KMS-11 (cell line): ENCODE measurements at regions not wholly inside any gene's neighbourhood (a gene's known extent, or its start where the extent isn't known, plus 50 kb on each side); places are given as distances from the start of the nearest gene placed in this dataset.
"Not testable (repeated sequence)": the region's sequence is repeated elsewhere in the genome, so short reads cannot be mapped to it uniquely, and the experiment has no call there.

Experiments
- H2AFZ ChIP-seq: fragments of 200-600 bp; sonication (generic); 2 replicates; pipeline ENCODE4 v1.6.1; 2016; ENCODE audit warnings: antibody characterized with exemption, mixed run types, low read depth
- H3K27ac ChIP-seq: fragments of 200-600 bp; sonication (generic); 2 replicates; pipeline ENCODE4 v1.6.1; 2016; ENCODE audit warnings: mild to moderate bottlenecking, mixed run types
- H3K27me3 ChIP-seq: fragments of 200-600 bp; sonication (generic); 2 replicates; pipeline ENCODE4 v1.6.1; 2017; ENCODE audit warnings: mild to moderate bottlenecking, low read depth, mixed run types, moderate library complexity; ENCODE audit not compliant: insufficient read depth
- H3K36me3 ChIP-seq: fragments of 200-600 bp; sonication (generic); 2 replicates; pipeline ENCODE4 v1.6.1; 2017; ENCODE audit warnings: mild to moderate bottlenecking, mixed run types; ENCODE audit not compliant: insufficient read depth
- H3K4me1 ChIP-seq: fragments of 200-600 bp; sonication (generic); 2 replicates; pipeline ENCODE4 v1.6.1; 2016; ENCODE audit warnings: mild to moderate bottlenecking, low read depth, mixed run types; ENCODE audit not compliant: poor library complexity, severe bottlenecking
- H3K4me2 ChIP-seq: fragments of 200-600 bp; sonication (generic); 2 replicates; pipeline ENCODE4 v1.7.0; 2016; ENCODE audit warnings: mild to moderate bottlenecking, mixed run types
- H3K4me3 ChIP-seq: fragments of 200-600 bp; sonication (generic); IDR thresholded peaks from 2 replicates; pipeline ENCODE4 v1.6.1; 2017; ENCODE audit warnings: low read depth, low read length, mixed read lengths; ENCODE audit not compliant: insufficient read depth
- H3K79me2 ChIP-seq: fragments of 200-600 bp; sonication (generic); 2 replicates; pipeline ENCODE4 v1.6.1; 2016; ENCODE audit warnings: low read depth, mixed run types; ENCODE audit not compliant: insufficient read depth
- H3K9ac ChIP-seq: fragments of 200-600 bp; sonication (generic); 2 replicates; pipeline ENCODE4 v1.6.1; 2016; ENCODE audit warnings: mild to moderate bottlenecking, mixed run types
- H4K20me1 ChIP-seq: fragments of 200-600 bp; sonication (generic); 2 replicates; pipeline ENCODE4 v1.6.1; 2016; ENCODE audit warnings: mild to moderate bottlenecking, mixed run types; ENCODE audit not compliant: insufficient read depth
- TF ChIP-seq, protein P1 (sequence below): fragments of 200-600 bp; sonication (generic); conservative IDR thresholded peaks from 2 replicates; pipeline ENCODE4 v1.6.1; 2017; ENCODE audit warnings: low read depth, mild to moderate bottlenecking, antibody characterized with exemption, low read length, moderate library complexity, mixed read lengths

GRCh38 chr12:96108321-96108720, 72.9 kb upstream of the LTA4H start:
- Histone ChIP-seq H2AFZ (no peak overlapping the region), H3K4me3 (no peak overlapping the region), H4K20me1 (no peaks in the 10 kb centered on the region), H3K4me1 (no peaks in the 10 kb centered on the region), H3K4me2 (no peak overlapping the region), H3K9ac (no peak overlapping the region), H3K36me3 (no peaks in the 10 kb centered on the region), H3K27ac (no peak overlapping the region), H3K27me3 (no peaks in the 10 kb centered on the region), H3K79me2 (no peaks in the 10 kb centered on the region)
- TF ChIP-seq, protein P1, sequence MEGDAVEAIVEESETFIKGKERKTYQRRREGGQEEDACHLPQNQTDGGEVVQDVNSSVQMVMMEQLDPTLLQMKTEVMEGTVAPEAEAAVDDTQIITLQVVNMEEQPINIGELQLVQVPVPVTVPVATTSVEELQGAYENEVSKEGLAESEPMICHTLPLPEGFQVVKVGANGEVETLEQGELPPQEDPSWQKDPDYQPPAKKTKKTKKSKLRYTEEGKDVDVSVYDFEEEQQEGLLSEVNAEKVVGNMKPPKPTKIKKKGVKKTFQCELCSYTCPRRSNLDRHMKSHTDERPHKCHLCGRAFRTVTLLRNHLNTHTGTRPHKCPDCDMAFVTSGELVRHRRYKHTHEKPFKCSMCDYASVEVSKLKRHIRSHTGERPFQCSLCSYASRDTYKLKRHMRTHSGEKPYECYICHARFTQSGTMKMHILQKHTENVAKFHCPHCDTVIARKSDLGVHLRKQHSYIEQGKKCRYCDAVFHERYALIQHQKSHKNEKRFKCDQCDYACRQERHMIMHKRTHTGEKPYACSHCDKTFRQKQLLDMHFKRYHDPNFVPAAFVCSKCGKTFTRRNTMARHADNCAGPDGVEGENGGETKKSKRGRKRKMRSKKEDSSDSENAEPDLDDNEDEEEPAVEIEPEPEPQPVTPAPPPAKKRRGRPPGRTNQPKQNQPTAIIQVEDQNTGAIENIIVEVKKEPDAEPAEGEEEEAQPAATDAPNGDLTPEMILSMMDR = no peak

GRCh38 chr12:96108941-96109340, 73.6 kb upstream of the LTA4H start:
- H3K79me2 ChIP-seq, H4K20me1 ChIP-seq, H3K4me2 ChIP-seq, H3K27ac ChIP-seq, H3K4me1 ChIP-seq, H3K4me3 ChIP-seq, H3K27me3 ChIP-seq, H3K9ac ChIP-seq, H2AFZ ChIP-seq, H3K36me3 ChIP-seq: not testable (repeated sequence)

DNA sequence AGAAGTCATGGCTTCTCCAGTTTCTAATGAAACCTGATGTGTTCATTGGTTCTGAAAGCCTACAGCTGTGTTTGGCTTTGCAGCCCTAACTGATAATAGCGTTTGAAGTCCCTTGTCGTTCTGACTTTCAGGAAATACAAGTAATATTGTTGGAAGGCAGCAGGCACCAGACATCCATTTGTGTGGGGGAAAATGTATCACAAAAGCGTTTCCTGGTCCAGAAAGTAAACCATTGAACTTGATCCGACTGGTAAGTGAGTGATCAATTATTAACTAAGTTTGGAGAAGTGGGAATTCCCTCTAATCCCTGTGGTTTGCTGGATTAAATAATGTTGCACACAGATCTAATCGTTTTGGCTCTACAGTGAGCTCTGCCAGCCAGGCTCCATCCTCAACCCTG, 77.3 kb upstream of the LTA4H start:
- Histone ChIP-seq H3K4me1 (no peaks in the 10 kb centered on the region), H3K79me2 (no peaks in the 10 kb centered on the region), H3K27ac (no peak overlapping the region), H3K27me3 (no peaks in the 10 kb centered on the region), H3K36me3 (no peaks in the 10 kb centered on the region), H3K4me3 (no peak overlapping the region), H2AFZ (no peak overlapping the region), H4K20me1 (no peaks in the 10 kb centered on the region), H3K9ac (no peak overlapping the region), H3K4me2 (no peak overlapping the region)
- TF ChIP-seq, protein P1 = no peak

GRCh38 chr12:96117460-96117859, 76.7 kb upstream of the ELK3 start:
- TF ChIP-seq, protein P1 = no peak
- no peak overlapping the region for H3K27ac ChIP-seq
- H3K9ac ChIP-seq = no peak overlapping the region
- H3K4me2 ChIP-seq = no peak overlapping the region
- H2AFZ ChIP-seq = no peak overlapping the region
- H4K20me1 ChIP-seq = no peaks in the 10 kb centered on the region
- no peak overlapping the region for H3K4me3 ChIP-seq
- H3K27me3 ChIP-seq = no peaks in the 10 kb centered on the region
- no peaks in the 10 kb centered on the region for H3K79me2 ChIP-seq
- no peaks in the 10 kb centered on the region for H3K4me1 ChIP-seq
- no peaks in the 10 kb centered on the region for H3K36me3 ChIP-seq

- TF ChIP-seq, protein P1 = no peak
- no peaks in the 10 kb centered on the region for H3K36me3 ChIP-seq
- no peak overlapping the region for H3K9ac ChIP-seq
- no peak overlapping the region for H3K4me3 ChIP-seq
- no peak overlapping the region for H2AFZ ChIP-seq
- no peaks in the 10 kb centered on the region for H4K20me1 ChIP-seq
- H3K4me1 ChIP-seq = no peaks in the 10 kb centered on the region
- H3K27me3 ChIP-seq = no peaks in the 10 kb centered on the region
- no peaks in the 10 kb centered on the region for H3K79me2 ChIP-seq
- no peak overlapping the region for H3K27ac ChIP-seq
- no peak overlapping the region for H3K4me2 ChIP-seq
Measured at GRCh38 chr12:96120359-96121100, 73.6 kb upstream of the ELK3 start.
